Activated T-helper 2 cell treated with anti-CD3 and anti-CD28 coated beads, Interferon-gamma antibody, Interleukin-2, Interleukin-4, amounts not matched to agents 10 μg/mL and 5 μg/mL and 100 μg/mL, durations not matched to agents 14 hours and 24 hours and 36 hours (primary cell): ENCODE measurements at regions not wholly inside any gene's neighbourhood (a gene's known extent, or its start where the extent isn't known, plus 50 kb on each side); places are given as distances from the start of the nearest gene placed in this dataset.

Experiments
- DNase-seq: peaks from one replicate; pipeline ENCODE4 v3.0.0; 2021; ENCODE audit warnings: low spot score
- H3K27ac Mint-ChIP-seq: one replicate; pipeline ENCODE4 v1.8.0; 2021; ENCODE audit warnings: mixed read lengths
- H3K27me3 Mint-ChIP-seq: one replicate; pipeline ENCODE4 v1.8.0; 2021; ENCODE audit warnings: low read depth, mixed read lengths
- H3K36me3 Mint-ChIP-seq: one replicate; pipeline ENCODE4 v1.8.0; 2021; ENCODE audit warnings: low read depth, mixed read lengths
- H3K4me1 Mint-ChIP-seq: one replicate; pipeline ENCODE4 v1.8.0; 2021; ENCODE audit warnings: low read depth, mixed read lengths
- H3K4me3 Mint-ChIP-seq: one replicate; pipeline ENCODE4 v1.8.0; 2021; ENCODE audit warnings: low read depth, mild to moderate bottlenecking, moderate library complexity, mixed read lengths
- H3K9me3 Mint-ChIP-seq: one replicate; pipeline ENCODE4 v1.8.0; 2021; ENCODE audit warnings: mixed read lengths
- intact Hi-C: fragments of 100-400 bp; cut with micrococcal nuclease; formaldehyde crosslinking; loops from one replicate; pipeline ENCODE4 v1.15.1; 2023

DNA sequence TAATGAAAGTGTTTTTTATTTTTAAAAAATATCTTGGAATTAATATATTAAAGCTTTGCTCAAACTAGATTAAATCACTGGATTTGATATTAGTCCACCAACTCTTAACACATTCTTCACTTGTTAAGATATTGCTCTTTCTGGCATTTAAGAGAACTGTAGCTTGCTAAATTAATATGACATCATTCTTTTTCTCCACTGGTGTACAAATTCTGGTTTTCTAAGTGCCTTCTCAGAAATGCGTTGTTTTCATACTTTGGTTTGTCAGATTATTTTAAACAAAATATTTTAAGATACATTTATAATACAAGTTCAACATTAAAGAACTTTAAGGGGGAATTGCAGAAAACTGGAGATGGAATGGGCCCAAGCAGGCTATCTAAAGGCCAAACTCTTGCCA lies 87.6 kb upstream of the IFNE start:
- H3K4me1 Mint-ChIP-seq: no peaks in the 10 kb centered on the region
- no peaks in the 10 kb centered on the region for H3K9me3 Mint-ChIP-seq
- H3K27ac Mint-ChIP-seq: no peak overlapping the region
- DNase-seq: no peak
- peaks cover 64% of the 10 kb centered on the region for H3K27me3 Mint-ChIP-seq
- H3K4me3 Mint-ChIP-seq: no peak overlapping the region
- intact Hi-C loops: no loop called here
- no peaks in the 10 kb centered on the region for H3K36me3 Mint-ChIP-seq

- H3K27ac Mint-ChIP-seq: no peak overlapping the region
- H3K4me3 Mint-ChIP-seq: no peak overlapping the region
- H3K9me3 Mint-ChIP-seq: no peaks in the 10 kb centered on the region
- intact Hi-C loops: no loop called here
- no peaks in the 10 kb centered on the region for H3K36me3 Mint-ChIP-seq
- DNase-seq: no peak
- peaks cover 57% of the 10 kb centered on the region for H3K27me3 Mint-ChIP-seq
- no peaks in the 10 kb centered on the region for H3K4me1 Mint-ChIP-seq
Observed at GRCh38 chr9:21570643-21571275, 88.6 kb upstream of the IFNE start.

DNA sequence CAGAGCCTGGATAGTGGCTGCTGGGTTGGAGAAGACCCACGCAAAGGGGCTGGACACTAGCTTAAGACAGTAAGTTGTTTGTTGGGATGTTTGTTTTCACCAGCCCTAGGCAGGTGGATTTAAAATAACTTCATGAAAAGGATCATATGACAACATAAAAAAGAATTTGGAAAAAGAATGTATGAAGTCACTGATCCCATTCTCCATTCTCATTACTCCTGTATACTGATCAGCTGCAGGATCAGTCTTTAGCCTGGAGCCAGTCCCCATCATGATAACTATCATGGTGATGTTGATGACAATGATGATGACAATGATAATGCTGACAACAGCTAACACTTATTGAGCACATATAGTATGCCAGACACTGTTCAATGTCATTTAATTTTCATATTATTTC lies 92.1 kb upstream of the IFNE start:
- intact Hi-C loops: no loop called here
- Mint-ChIP-seq H3K27me3 (peaks cover 31% of the 10 kb centered on the region), H3K9me3 (no peaks in the 10 kb centered on the region)

GRCh38 chr9:21576331-21577189 lies 94.4 kb upstream of the IFNE start:
- Mint-ChIP-seq H3K4me3 (no peak overlapping the region), H3K27me3 (peaks cover 19% of the 10 kb centered on the region), H3K36me3 (no peaks in the 10 kb centered on the region), H3K4me1 (peaks cover 31% of the 10 kb centered on the region), H3K9me3 (no peaks in the 10 kb centered on the region), H3K27ac (no peak overlapping the region)
- DNase-seq: no peak
- intact Hi-C loops: loop anchor here (2.0 to 5.0 kb wide), 3 partner anchors 14 to 186 kb away; no protein-coding TSS in a partner anchor

More for the DNA sequence above, 92.1 kb upstream of the IFNE start:
- no peaks in the 10 kb centered on the region for H3K36me3 Mint-ChIP-seq
- peaks cover 21% of the 10 kb centered on the region for H3K4me1 Mint-ChIP-seq
- H3K27ac Mint-ChIP-seq: no peak overlapping the region
- no peak overlapping the region for H3K4me3 Mint-ChIP-seq
- no peak for DNase-seq

DNA sequence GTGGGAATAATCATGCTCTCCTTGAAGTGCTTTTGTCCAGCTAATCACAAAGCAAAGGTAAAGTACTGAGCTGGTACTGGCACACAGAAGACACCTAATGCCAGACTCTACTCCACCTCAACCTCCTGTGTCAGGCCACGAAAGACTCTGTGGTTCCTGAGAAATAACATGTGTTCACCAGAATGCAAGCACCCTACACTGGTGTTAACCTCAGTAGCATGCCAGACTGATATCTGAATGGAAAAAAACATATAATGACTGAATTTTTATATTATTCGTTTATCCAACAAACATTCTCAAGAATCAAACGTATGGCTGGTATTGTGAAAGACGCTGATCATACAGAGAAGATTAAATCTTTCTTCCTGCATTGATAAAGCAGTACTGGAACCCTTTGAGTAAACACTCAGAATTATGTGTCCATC lies 97.1 kb upstream of the IFNE start:
- DNase-seq: peak; percentile 29
- Mint-ChIP-seq H3K36me3 (no peaks in the 10 kb centered on the region), H3K27ac (no peak overlapping the region), H3K4me3 (peak overlapping the region; percentile 71), H3K9me3 (no peaks in the 10 kb centered on the region), H3K27me3 (peaks cover 4% of the 10 kb centered on the region), H3K4me1 (peaks cover 38% of the 10 kb centered on the region)
- intact Hi-C loops: loop anchor here (5.0 kb wide), 1 partner anchor 183 kb away; no protein-coding TSS in a partner anchor

DNA sequence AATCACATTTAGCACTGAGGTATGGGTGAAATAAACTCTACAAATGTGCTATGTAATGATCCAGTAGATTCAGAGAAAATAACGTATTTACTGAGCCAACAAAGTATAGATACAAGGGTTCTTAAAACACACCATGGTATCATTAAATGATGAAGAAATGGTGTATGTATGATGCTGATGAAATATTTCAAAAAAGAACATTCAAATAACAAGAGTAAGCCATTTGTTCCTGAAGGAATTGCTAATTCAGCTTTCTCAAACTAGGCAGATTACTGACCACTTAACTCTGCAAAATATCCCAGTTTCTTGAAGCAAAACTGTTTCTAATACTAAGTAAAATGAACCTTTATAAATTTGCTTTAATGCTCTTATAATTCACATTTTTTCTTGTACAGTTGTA lies 97.6 kb upstream of the IFNE start:
- no peak for DNase-seq
- intact Hi-C loops: loop anchor here (5.0 kb wide), 1 partner anchor 183 kb away; no protein-coding TSS in a partner anchor
- H3K4me3 Mint-ChIP-seq: no peak overlapping the region
- peaks cover 41% of the 10 kb centered on the region for H3K4me1 Mint-ChIP-seq
- H3K9me3 Mint-ChIP-seq: no peaks in the 10 kb centered on the region
- peaks cover 4% of the 10 kb centered on the region for H3K27me3 Mint-ChIP-seq
- no peaks in the 10 kb centered on the region for H3K36me3 Mint-ChIP-seq
- no peak overlapping the region for H3K27ac Mint-ChIP-seq

DNA sequence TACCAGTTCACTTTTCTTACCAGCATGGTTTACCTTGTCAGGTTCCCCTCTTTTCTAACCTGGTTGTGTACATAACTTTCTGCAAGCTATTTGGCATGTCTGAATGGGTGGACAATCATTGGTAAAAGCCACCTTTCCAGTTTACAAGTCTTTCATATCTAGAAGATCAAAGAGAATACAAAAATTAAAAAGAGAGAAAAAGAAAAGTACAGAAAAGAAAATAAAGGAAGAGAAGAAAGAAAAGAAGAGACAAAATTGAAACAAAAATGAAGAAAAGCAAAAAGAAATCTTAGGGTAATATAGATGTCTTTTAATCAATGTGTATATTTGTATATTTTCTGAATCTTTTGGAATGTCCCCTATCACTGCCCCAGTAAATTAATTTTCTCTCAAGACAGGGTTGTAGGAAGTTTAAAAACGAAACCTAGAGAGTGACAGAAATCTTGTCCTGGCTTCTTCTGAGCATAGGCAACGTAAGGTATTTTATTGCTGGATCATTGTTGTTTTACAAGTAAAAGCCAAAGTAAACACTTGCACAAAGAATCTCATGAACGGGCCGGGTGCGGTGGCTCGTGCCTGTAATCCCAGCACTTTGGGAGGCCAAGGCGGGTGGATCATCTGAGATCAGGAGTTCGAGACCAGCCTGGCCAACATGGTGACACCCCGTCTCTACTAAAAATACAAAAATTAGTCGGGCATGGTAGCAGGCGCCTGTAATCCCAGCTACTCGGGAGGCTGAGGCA lies 98.7 kb upstream of the IFNE start:
- H3K4me3 Mint-ChIP-seq: no peak overlapping the region
- no peaks in the 10 kb centered on the region for H3K36me3 Mint-ChIP-seq
- H3K4me1 Mint-ChIP-seq: peaks cover 45% of the 10 kb centered on the region
- DNase-seq: no peak
- no peaks in the 10 kb centered on the region for H3K9me3 Mint-ChIP-seq
- H3K27me3 Mint-ChIP-seq: peaks cover 2% of the 10 kb centered on the region
- H3K27ac Mint-ChIP-seq: no peak overlapping the region
- intact Hi-C loops: no loop called here

DNA sequence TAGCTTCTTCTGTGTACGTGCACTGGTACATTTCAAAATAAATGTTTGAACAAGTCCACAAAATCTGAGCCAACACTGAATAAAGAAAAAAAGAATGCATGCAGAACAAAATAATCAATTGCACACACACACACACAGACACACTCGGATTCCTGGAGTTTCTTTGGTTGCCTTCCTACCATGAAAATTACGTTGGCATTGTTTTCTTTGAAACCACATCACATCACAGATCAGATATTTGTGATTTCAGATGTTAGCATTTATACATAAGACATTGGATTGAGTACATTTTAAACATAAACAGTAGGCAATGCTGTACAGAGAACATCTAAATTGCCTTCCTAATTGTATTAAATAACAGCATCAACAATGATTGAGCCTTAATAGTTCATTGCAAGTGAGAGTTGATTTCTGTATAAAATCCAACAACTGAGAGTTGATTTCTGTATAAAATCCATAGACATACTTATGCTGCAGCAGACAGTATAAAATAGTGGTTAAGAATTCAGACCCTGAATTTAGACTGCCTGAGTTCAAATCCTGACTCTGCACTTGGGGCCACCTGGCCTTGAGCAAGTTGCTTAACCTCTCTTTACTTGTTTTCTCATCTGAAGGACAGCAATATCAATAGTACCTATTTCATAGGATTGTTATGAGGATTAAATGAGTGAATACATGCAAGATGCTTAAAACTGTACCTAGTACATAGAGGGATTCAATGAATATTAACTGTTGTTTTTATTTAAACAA lies 101.7 kb upstream of the IFNE start:
- Mint-ChIP-seq H3K4me3 (no peak overlapping the region), H3K9me3 (no peaks in the 10 kb centered on the region), H3K36me3 (no peaks in the 10 kb centered on the region), H3K27me3 (peaks cover 2% of the 10 kb centered on the region), H3K27ac (no peak overlapping the region), H3K4me1 (peaks cover 27% of the 10 kb centered on the region)
- intact Hi-C loops: no loop called here
- no peak for DNase-seq

DNA sequence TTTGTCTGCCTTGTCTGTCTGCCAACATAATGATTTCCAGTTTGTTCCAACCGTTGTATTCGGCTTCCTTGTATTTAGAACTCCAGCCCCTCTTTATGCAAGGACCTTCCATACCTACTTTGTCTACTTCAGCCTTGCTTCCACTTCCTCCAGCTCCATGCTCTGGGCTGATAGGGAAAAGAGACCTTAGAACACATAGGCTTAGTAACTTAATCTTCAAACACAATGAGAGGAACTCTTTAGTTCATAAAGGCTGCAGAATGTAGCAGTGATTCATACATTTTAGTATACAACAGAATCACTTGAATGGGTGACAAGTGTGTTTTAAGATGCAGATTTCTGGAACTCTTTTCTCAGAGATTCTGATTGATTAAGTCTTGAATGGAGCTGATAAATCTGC lies 102.8 kb upstream of the IFNE start:
- Mint-ChIP-seq H3K4me1 (peaks cover 18% of the 10 kb centered on the region), H3K36me3 (no peaks in the 10 kb centered on the region), H3K27ac (no peak overlapping the region), H3K27me3 (peaks cover 2% of the 10 kb centered on the region), H3K9me3 (no peaks in the 10 kb centered on the region), H3K4me3 (no peak overlapping the region)
- no peak for DNase-seq
- intact Hi-C loops: no loop called here

DNA sequence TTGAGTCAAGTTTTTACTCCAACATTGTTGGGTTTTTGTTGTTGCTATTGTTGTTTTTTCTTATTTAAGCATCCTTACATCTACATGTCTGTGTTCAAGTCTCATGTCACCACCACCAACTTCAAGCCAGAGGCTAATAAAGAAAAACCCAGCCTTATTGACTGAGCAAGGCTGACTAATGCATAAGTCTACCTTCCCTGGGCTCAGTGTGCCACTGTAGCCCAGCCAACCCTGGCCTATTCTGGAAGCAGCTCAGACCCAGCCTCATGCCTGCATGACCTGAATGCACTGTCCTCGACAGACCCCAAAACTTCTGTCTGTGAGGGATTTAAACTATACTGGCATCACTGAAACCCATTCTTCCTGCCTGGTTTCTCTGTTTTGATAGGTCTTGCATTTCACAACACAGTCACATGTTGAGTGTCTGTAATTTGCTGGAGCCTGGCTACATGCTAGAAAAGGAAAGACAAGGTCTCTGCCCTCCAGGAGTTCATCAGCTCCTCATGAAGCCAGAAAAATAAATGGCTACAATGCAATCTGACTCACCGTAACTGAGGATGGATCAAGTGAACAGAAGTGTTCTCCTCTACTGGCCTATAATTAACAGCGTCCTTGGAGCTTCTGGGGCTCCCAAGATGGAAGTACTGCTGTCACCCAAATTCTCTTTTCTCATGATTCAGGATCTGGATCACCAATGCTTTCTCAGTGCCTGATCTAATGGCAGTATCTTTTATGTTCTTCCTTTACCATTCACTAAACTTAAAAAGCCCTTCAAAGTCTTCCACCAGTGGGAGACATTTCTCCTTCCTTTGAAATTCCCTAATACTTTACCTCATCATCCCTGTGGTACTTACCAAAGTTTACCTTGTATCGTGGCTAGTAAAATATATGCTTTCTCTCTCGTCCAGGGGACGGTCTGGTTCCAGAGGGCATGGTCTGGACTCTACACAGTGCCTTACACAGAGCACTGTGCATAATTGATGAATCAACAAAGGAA lies 103.9 kb upstream of the IFNE start:
- intact Hi-C loops: no loop called here
- Mint-ChIP-seq H3K4me1 (peaks cover 16% of the 10 kb centered on the region), H3K27me3 (peaks cover 2% of the 10 kb centered on the region), H3K36me3 (no peaks in the 10 kb centered on the region), H3K9me3 (no peaks in the 10 kb centered on the region), H3K4me3 (no peak overlapping the region), H3K27ac (no peak overlapping the region)
- no peak for DNase-seq

DNA sequence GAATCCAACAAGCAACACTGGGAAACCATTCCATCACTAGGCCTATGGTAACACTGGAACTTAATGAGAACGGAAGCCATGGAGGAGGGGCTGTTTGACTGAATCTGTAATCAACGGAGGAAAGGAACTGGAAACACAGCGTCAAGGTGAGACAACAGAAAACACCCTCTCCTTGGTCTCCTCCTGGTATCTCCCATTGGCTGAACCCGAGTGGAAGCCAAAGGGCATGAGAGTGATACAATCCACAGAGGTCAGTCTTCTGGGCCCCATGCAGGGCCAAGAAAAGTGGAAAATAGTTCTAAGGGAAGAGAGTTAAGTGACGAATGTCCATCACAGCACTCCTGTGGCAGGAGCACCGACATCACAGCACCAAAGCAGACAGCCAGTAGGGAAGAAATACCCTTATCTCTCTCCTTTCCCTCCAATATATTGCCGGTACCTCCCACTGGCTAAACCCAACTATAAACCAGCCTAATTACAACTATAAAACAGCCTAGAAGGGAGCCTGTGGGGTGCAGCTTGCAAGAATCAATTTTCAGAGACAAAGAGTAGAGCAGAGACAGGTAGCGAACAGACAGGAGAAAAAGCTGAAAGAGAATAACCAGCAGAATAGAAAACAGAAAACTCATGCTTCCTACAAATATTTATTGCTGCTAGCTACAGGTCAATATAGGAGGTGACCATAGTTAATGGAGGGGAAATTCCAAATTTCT lies 107.4 kb upstream of the IFNE start:
- H3K27ac Mint-ChIP-seq: no peak overlapping the region
- no peak overlapping the region for H3K4me3 Mint-ChIP-seq
- no peak for DNase-seq
- peaks cover 26% of the 10 kb centered on the region for H3K4me1 Mint-ChIP-seq
- no peaks in the 10 kb centered on the region for H3K9me3 Mint-ChIP-seq
- H3K36me3 Mint-ChIP-seq: no peaks in the 10 kb centered on the region
- intact Hi-C loops: loop anchor here (2.0 to 5.0 kb wide), 3 partner anchors 13 to 98 kb away; no protein-coding TSS in a partner anchor
- peaks cover 4% of the 10 kb centered on the region for H3K27me3 Mint-ChIP-seq
